IMR-90 (cell line): ENCODE measurements at regions not wholly inside any gene's neighbourhood (a gene's known extent, or its start where the extent isn't known, plus 50 kb on each side); places are given as distances from the start of the nearest gene placed in this dataset.

Experiments used
- ATAC-seq: fragments of 200-7000 bp; cut with Tn5 transposase; 2 replicates; pipeline ENCODE4 v1.9.1; 2020; ENCODE audit warnings: low read depth, mild to moderate bottlenecking, moderate library complexity
- BruUV-seq: library from RNA; stranded (reverse); fragments of 400-500 nt; replicated peaks from 2 replicates; lab custom pipeline; 2021; lab: Mats Ljungman, UMichigan
- CTCF ChIA-PET: fragments of 300-600 bp; formaldehyde crosslinking; extraction: SDS; loops from one replicate; lab custom pipeline; 2021; ENCODE audit warnings: antibody characterized with exemption; lab: Yijun Ruan, JAX
- POLR2A ChIA-PET: fragments of 300-600 bp; sonication (Branson Sonifier 250); formaldehyde crosslinking; loops from one replicate; lab custom pipeline; 2022; ENCODE audit warnings: antibody characterized with exemption; ENCODE audit not compliant: unreplicated experiment; lab: Charles Lee
- DNase-seq: peaks from one replicate; pipeline ENCODE4 v3.0.0; 2013
- H2AFZ ChIP-seq: replicated peaks from 2 replicates; pipeline ENCODE3; 2013; ENCODE audit warnings: low read length, mild to moderate bottlenecking; ENCODE audit not compliant: poor library complexity
- H2AK5ac ChIP-seq: 2 replicates; pipeline ENCODE4 v1.6.1; 2013; ENCODE audit warnings: low read depth, low read length, inconsistent platforms
- H2AK9ac ChIP-seq: replicated peaks from 2 replicates; pipeline ENCODE3; 2013; ENCODE audit warnings: mild to moderate bottlenecking, low read depth, low read length, moderate library complexity; ENCODE audit not compliant: poor library complexity
- H2BK120ac ChIP-seq: 2 replicates; pipeline ENCODE4 v1.6.1; 2013; ENCODE audit warnings: low read depth, low read length, inconsistent platforms
- H2BK15ac ChIP-seq: 3 replicates; pipeline ENCODE4 v1.6.1; 2013; ENCODE audit warnings: low read depth, low read length, inconsistent platforms
- H2BK20ac ChIP-seq: 2 replicates; pipeline ENCODE4 v1.6.1; 2013; ENCODE audit warnings: low read depth, mild to moderate bottlenecking, inconsistent platforms, low read length, moderate library complexity
- H2BK5ac ChIP-seq: 2 replicates; pipeline ENCODE4 v1.6.1; 2013; ENCODE audit warnings: mild to moderate bottlenecking, low read depth, low read length, inconsistent platforms; ENCODE audit not compliant: poor library complexity, severe bottlenecking
- H3K14ac ChIP-seq: replicated peaks from 2 replicates; pipeline ENCODE4 v1.6.1; 2013; ENCODE audit warnings: low read depth, low read length, inconsistent platforms
- H3K18ac ChIP-seq: 2 replicates; pipeline ENCODE4 v1.6.1; 2013; ENCODE audit warnings: low read depth, low read length, control low read depth
- H3K23ac ChIP-seq: 2 replicates; pipeline ENCODE4 v1.6.1; 2013; ENCODE audit warnings: low read depth, low read length, inconsistent platforms
- H3K27ac ChIP-seq: 2 replicates; pipeline ENCODE4 v1.5.1; 2013; ENCODE audit warnings: mild to moderate bottlenecking, control low read depth, low read length; ENCODE audit not compliant: insufficient read depth
- H3K27me3 ChIP-seq: 2 replicates; pipeline ENCODE4 v1.6.1; 2013; ENCODE audit warnings: low read length; ENCODE audit not compliant: control insufficient read depth, insufficient read depth
- H3K36me3 ChIP-seq: 2 replicates; pipeline ENCODE4 v1.6.1; 2013; ENCODE audit warnings: low read length, mixed read lengths; ENCODE audit not compliant: control insufficient read depth, insufficient read depth
- H3K4ac ChIP-seq: 2 replicates; pipeline ENCODE4 v1.6.1; 2013; ENCODE audit warnings: low read depth, low read length, inconsistent platforms
- H3K4me1 ChIP-seq: 2 replicates; pipeline ENCODE4 v1.6.1; 2013; ENCODE audit warnings: low read length, mixed read lengths; ENCODE audit not compliant: control insufficient read depth, insufficient read depth
- H3K4me2 ChIP-seq: 2 replicates; pipeline ENCODE4 v1.6.1; 2013; ENCODE audit warnings: low read depth, mild to moderate bottlenecking, control low read depth, low read length, moderate library complexity
- H3K4me3 ChIP-seq: 2 replicates; pipeline ENCODE4 v1.5.1; 2013; ENCODE audit warnings: low read depth, mild to moderate bottlenecking, control low read depth, low read length, moderate library complexity; ENCODE audit not compliant: insufficient read depth
- H3K56ac ChIP-seq: 2 replicates; pipeline ENCODE4 v1.6.1; 2013; ENCODE audit warnings: low read length, inconsistent platforms; ENCODE audit not compliant: insufficient read depth; ENCODE audit errors: extremely low read depth
- H3K79me1 ChIP-seq, 2 experiments: 2 replicates each; pipeline ENCODE4 v1.6.1; 2013; ENCODE audit warnings: low read length in 2 of 2, inconsistent platforms in 1 of 2, low read depth in 1 of 2
- H3K9ac ChIP-seq: 2 replicates; pipeline ENCODE4 v1.6.1; 2013; ENCODE audit warnings: low read depth, low read length, control low read depth
- H3K9me1 ChIP-seq: 2 replicates; pipeline ENCODE4 v1.6.1; 2013; ENCODE audit warnings: low read length, inconsistent platforms; ENCODE audit not compliant: insufficient read depth
- H3K9me3 ChIP-seq: 2 replicates; pipeline ENCODE4 v1.6.1; 2013; ENCODE audit warnings: low read length; ENCODE audit not compliant: control insufficient read depth, insufficient read depth
- H4K20me1 ChIP-seq: 2 replicates; pipeline ENCODE4 v1.6.1; 2013; ENCODE audit warnings: low read length, inconsistent platforms; ENCODE audit not compliant: insufficient read depth
- H4K5ac ChIP-seq: 2 replicates; pipeline ENCODE4 v1.6.1; 2013; ENCODE audit warnings: mild to moderate bottlenecking, low read depth, low read length, control low read depth
- H4K8ac ChIP-seq, 2 experiments: 2 replicates each; pipeline ENCODE4 v1.6.1; 2013; ENCODE audit warnings: low read depth in 2 of 2, low read length in 2 of 2, control low read depth in 1 of 2, inconsistent platforms in 1 of 2
- H4K91ac ChIP-seq: 2 replicates; pipeline ENCODE4 v1.6.1; 2013; ENCODE audit warnings: low read depth, low read length, inconsistent platforms; ENCODE audit not compliant: insufficient read depth
- BHLHE40 ChIP-seq: fragments of 150-350 bp; IDR thresholded peaks from 2 replicates; pipeline ENCODE4 v1.6.1; 2016; ENCODE audit warnings: mild to moderate bottlenecking, low read depth, low read length
- CEBPB ChIP-seq: IDR thresholded peaks from 2 replicates; pipeline ENCODE4 v1.6.1; 2012; ENCODE audit warnings: low read depth, low read length, improper control_type of control experiment
- CHD1 ChIP-seq: IDR thresholded peaks from 2 replicates; pipeline ENCODE4 v1.6.1; 2012; ENCODE audit warnings: low read depth, low read length, improper control_type of control experiment
- FOS ChIP-seq: fragments of 150-350 bp; IDR thresholded peaks from 2 replicates; pipeline ENCODE4 v1.6.1; 2016; ENCODE audit warnings: low read depth, low read length
- MAFK ChIP-seq: IDR thresholded peaks from 2 replicates; pipeline ENCODE4 v1.6.1; 2012; ENCODE audit warnings: low read depth, low read length, improper control_type of control experiment
- MAZ ChIP-seq: IDR thresholded peaks from 2 replicates; pipeline ENCODE4 v1.6.1; 2012; ENCODE audit warnings: low read depth, mild to moderate bottlenecking, low read length, improper control_type of control experiment, moderate library complexity, borderline replicate concordance
- MXI1 ChIP-seq: IDR thresholded peaks from 2 replicates; pipeline ENCODE4 v1.6.1; 2012; ENCODE audit warnings: low read depth, mild to moderate bottlenecking, low read length, moderate library complexity, borderline replicate concordance
- NFE2L2 ChIP-seq: fragments of 150-350 bp; IDR thresholded peaks from 2 replicates; pipeline ENCODE4 v1.6.1; 2016; ENCODE audit warnings: low read depth, mild to moderate bottlenecking, low read length
- POLR2A ChIP-seq: IDR thresholded peaks from 2 replicates; pipeline ENCODE4 v1.6.1; 2012; ENCODE audit warnings: mild to moderate bottlenecking, low read depth, low read length
- RAD21 ChIP-seq: IDR thresholded peaks from 2 replicates; pipeline ENCODE4 v1.6.1; 2012; ENCODE audit warnings: low read length, improper control_type of control experiment
- RCOR1 ChIP-seq: IDR thresholded peaks from 2 replicates; pipeline ENCODE4 v1.6.1; 2012; ENCODE audit warnings: mild to moderate bottlenecking, low read length, improper control_type of control experiment; ENCODE audit not compliant: insufficient replicate concordance
- RFX5 ChIP-seq: IDR thresholded peaks from 2 replicates; pipeline ENCODE4 v1.8.0; 2012; ENCODE audit warnings: low read depth, mild to moderate bottlenecking, low read length, moderate library complexity
- SMC3 ChIP-seq: fragments of 150-350 bp; IDR thresholded peaks from 2 replicates; pipeline ENCODE4 v1.6.1; 2016; ENCODE audit warnings: low read depth, mild to moderate bottlenecking, antibody characterized with exemption, low read length, moderate library complexity
- WGBS, 2 experiments: methylation state at CpG; one replicate each; pipeline versions ENCODE4 v1.1.5 to v1.1.7; 2013; ENCODE audit warnings: missing lambda C conversion rate in 2 of 2; ENCODE audit not compliant: insufficient read length in 1 of 2; ENCODE audit errors: extremely low coverage in 2 of 2; 5-methylcytosine and 5-hydroxymethylcytosine counted together
- dilution Hi-C: fragments of 300-500 bp; cut with HindIII; formaldehyde crosslinking; loops from one replicate; pipeline ENCODE4 v1.14.3; 2018; ENCODE audit warnings: low sequenced_read_pairs; ENCODE audit not compliant: unreplicated experiment
- in situ Hi-C: fragments of 300-500 bp; cut with MboI; formaldehyde crosslinking; loops from 3 replicates; pipeline ENCODE4 v1.14.3; 2019; ENCODE audit warnings: low sequenced_read_pairs, inconsistent platforms, mixed read lengths
- intact Hi-C: fragments of 100-400 bp; cut with micrococcal nuclease; formaldehyde crosslinking; loops from 2 replicates; pipeline ENCODE4 v1.10.0; 2022
- TF ChIP-seq, protein P1 (sequence below): fragments of 150-350 bp; IDR thresholded peaks from 2 replicates; pipeline ENCODE4 v1.6.1; 2016; ENCODE audit warnings: low read depth, mild to moderate bottlenecking, low read length, moderate library complexity, borderline replicate concordance
- TF ChIP-seq, protein P2 (sequence below): conservative IDR thresholded peaks from 2 replicates; pipeline ENCODE4 v1.5.1; 2012; ENCODE audit warnings: mild to moderate bottlenecking, low read depth, low read length, improper control_type of control experiment
- TF ChIP-seq, protein P3 (sequence below): fragments of 150-350 bp; IDR thresholded peaks from 2 replicates; pipeline ENCODE4 v1.6.1; 2017; ENCODE audit warnings: mild to moderate bottlenecking, antibody characterized with exemption, low read length, low read depth

DNA sequence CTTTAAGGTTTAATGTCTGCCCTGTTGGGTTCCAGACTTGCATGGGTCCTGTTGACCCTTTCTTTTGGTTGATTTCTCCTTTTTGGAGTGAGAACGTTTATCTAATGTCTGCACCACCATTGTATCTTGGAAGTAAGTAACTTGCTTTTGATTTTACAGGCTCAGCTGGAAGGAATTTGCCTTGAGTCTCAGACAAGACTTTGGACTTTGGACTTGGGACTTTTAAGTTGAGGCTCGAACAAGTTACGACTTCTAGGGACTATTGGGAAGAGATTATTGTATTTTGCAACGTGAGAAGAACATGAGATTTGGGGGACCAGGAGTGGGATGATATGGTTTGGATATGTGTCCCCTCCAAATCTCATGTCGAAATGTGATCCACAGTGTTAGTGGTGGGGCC is 267.7 kb downstream of the GLI2 start:
- CTCF ChIA-PET = no interaction called here
- dilution Hi-C loops = no loop called here

More for the DNA sequence above, 267.7 kb downstream of the GLI2 start:
- Histone ChIP-seq H4K5ac (no peak overlapping the region), H2BK5ac (no peak overlapping the region), H2BK15ac (no peak overlapping the region), H3K27me3 (peaks cover 25% of the 10 kb centered on the region), H3K9ac (no peak overlapping the region), H3K4ac (no peak overlapping the region), H4K8ac (no peak overlapping the region), H2AK9ac (no peak overlapping the region), H3K9me1 (0 out of 2 replicates have a peak, but pooled peaks cover 3% of the 10 kb centered on the region), H4K20me1 (no peaks in the 10 kb centered on the region), H3K4me2 (no peak overlapping the region), H3K23ac (no peak overlapping the region), H3K27ac (no peak overlapping the region), H3K36me3 (no peaks in the 10 kb centered on the region), H2BK120ac (no peak overlapping the region), H3K4me1 (no peaks in the 10 kb centered on the region), H3K9me3 (peaks cover 6% of the 10 kb centered on the region; the same call in 1 of the 2 replicates), H3K14ac (no peak overlapping the region), H3K56ac (no peak overlapping the region), H2AK5ac (no peak overlapping the region), H3K4me3 (no peak overlapping the region), H2AFZ (no peak overlapping the region), H3K18ac (no peak overlapping the region), H3K79me1 (no peaks in the 10 kb centered on the region), H2BK20ac (no peak overlapping the region), H4K91ac (no peak overlapping the region)
- in situ Hi-C loops = no loop called here
- TF ChIP-seq RFX5 (no peak), POLR2A (no peak), RCOR1 (no peak), MAFK (no peak), CHD1 (no peak), BHLHE40 (no peak), SMC3 (no peak), FOS (no peak), NFE2L2 (no peak), CEBPB (no peak), RAD21 (no peak), MXI1 (no peak), MAZ (no peak)
- TF ChIP-seq, protein P1, sequence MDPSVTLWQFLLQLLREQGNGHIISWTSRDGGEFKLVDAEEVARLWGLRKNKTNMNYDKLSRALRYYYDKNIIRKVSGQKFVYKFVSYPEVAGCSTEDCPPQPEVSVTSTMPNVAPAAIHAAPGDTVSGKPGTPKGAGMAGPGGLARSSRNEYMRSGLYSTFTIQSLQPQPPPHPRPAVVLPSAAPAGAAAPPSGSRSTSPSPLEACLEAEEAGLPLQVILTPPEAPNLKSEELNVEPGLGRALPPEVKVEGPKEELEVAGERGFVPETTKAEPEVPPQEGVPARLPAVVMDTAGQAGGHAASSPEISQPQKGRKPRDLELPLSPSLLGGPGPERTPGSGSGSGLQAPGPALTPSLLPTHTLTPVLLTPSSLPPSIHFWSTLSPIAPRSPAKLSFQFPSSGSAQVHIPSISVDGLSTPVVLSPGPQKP = no peak
- TF ChIP-seq, protein P2, sequence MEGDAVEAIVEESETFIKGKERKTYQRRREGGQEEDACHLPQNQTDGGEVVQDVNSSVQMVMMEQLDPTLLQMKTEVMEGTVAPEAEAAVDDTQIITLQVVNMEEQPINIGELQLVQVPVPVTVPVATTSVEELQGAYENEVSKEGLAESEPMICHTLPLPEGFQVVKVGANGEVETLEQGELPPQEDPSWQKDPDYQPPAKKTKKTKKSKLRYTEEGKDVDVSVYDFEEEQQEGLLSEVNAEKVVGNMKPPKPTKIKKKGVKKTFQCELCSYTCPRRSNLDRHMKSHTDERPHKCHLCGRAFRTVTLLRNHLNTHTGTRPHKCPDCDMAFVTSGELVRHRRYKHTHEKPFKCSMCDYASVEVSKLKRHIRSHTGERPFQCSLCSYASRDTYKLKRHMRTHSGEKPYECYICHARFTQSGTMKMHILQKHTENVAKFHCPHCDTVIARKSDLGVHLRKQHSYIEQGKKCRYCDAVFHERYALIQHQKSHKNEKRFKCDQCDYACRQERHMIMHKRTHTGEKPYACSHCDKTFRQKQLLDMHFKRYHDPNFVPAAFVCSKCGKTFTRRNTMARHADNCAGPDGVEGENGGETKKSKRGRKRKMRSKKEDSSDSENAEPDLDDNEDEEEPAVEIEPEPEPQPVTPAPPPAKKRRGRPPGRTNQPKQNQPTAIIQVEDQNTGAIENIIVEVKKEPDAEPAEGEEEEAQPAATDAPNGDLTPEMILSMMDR = no peak
- TF ChIP-seq, protein P3, sequence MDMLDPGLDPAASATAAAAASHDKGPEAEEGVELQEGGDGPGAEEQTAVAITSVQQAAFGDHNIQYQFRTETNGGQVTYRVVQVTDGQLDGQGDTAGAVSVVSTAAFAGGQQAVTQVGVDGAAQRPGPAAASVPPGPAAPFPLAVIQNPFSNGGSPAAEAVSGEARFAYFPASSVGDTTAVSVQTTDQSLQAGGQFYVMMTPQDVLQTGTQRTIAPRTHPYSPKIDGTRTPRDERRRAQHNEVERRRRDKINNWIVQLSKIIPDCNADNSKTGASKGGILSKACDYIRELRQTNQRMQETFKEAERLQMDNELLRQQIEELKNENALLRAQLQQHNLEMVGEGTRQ = no peak
- ATAC-seq (no peak), DNase-seq (no peak)
- POLR2A ChIA-PET = no interaction called here
- intact Hi-C loops = no loop called here
- WGBS, 2 experiments = 100% methylated on average over 2 of the region's 5 CpGs; no CpG with 5 or more reads in 1 of the 2 experiments
- BruUV-seq = no TSS peak
